ENCODE measurements at regions not wholly inside any gene's neighbourhood (a gene's known extent, or its start where the extent isn't known, plus 50 kb on each side); places are given as distances from the start of the nearest gene placed in this dataset.

GRCh38 chr2:6446938-6447608, 418.6 kb downstream of the CMPK2 start:
- Histone ChIP-seq H3K9me2 (ENCODE audit: insufficient read depth) (no peaks in the 10 kb centered on the region), H2AFZ (ENCODE audit: low read depth, low read length, poor library complexity, severe bottlenecking) (no peak overlapping the region), H3K9me3 (ENCODE audit: control insufficient read depth in 1 of 2, insufficient read depth in 1 of 2, low read depth in 1 of 2, low read length in 2 of 2) (no peaks in the 10 kb centered on the region), H3K27me3 (ENCODE audit: insufficient read depth, low read length) (no peaks in the 10 kb centered on the region), H3K27ac (ENCODE audit: low read depth, low read length) (no peak overlapping the region), H3K79me2 (ENCODE audit: insufficient read depth, low read length) (no peaks in the 10 kb centered on the region), H3K4me3 (replicated peaks in 1 of 2; ENCODE audit: low read depth in 1 of 2, low read length in 2 of 2) (no peak overlapping the region), H4K20me1 (ENCODE audit: insufficient read depth) (no peaks in the 10 kb centered on the region), H3K9ac (ENCODE audit: low read length) (no peak overlapping the region), H3K36me3 (ENCODE audit: control insufficient read depth in 1 of 2, insufficient read depth in 2 of 2, low read length in 2 of 2) (no peaks in the 10 kb centered on the region), H3K4me2 (ENCODE audit: low read length) (no peak overlapping the region), H3K4me1 (ENCODE audit: control insufficient read depth in 1 of 2, insufficient read depth in 2 of 2, low read length in 2 of 2) (no peaks in the 10 kb centered on the region)
- RAD21 ChIA-PET (ENCODE audit: low non-redundant PET in 1 of 2, low total read pairs in 2 of 2, uncharacterized antibody in 2 of 2, unreplicated experiment in 2 of 2) = no interaction called here
- ATAC-seq (no peak), DNase-seq (ENCODE audit: low read depth, low spot score) (no peak)
- no TSS peak for BruUV-seq (replicated peaks)
- POLR2A ChIA-PET = no interaction called here
- TF ChIP-seq CBX3 (IDR thresholded peaks at IDR 0.05; ENCODE audit: low read depth) = no peak
- TF ChIP-seq EGR1 (IDR thresholded peaks at IDR 0.05; ENCODE audit: low read depth) = no peak
- intact Hi-C loops (cut with micrococcal nuclease) = no loop called here
- CTCF ChIA-PET = no interaction called here

- TF ChIP-seq YY1 (IDR thresholded peaks at IDR 0.05; ENCODE audit: extremely low read depth, insufficient replicate concordance, low read depth, low read length) = no peak
- no peak for TF ChIP-seq POLR2AphosphoS5 (IDR thresholded peaks at IDR 0.05; ENCODE audit: low read depth, low read length)
- TF ChIP-seq POLR2A (IDR thresholded peaks at IDR 0.05; ENCODE audit: borderline replicate concordance, extremely low read depth, insufficient read depth, insufficient read length) = no peak
- TF ChIP-seq TCF7L2 (IDR thresholded peaks at IDR 0.05; ENCODE audit: borderline replicate concordance, extremely low read depth, insufficient read depth, insufficient read length) = no peak
- TF ChIP-seq FOSL1 (IDR thresholded peaks at IDR 0.05; ENCODE audit: low read depth) = no peak
- TF ChIP-seq RAD21 (IDR thresholded peaks at IDR 0.05; ENCODE audit: low read depth) = no peak
- TF ChIP-seq EZH2phosphoT487 (IDR thresholded peaks at IDR 0.05; ENCODE audit: borderline replicate concordance) = no peak
- POLR2A ChIA-PET = no interaction called here
- no peak for DNase-seq (ENCODE audit: low read depth, low spot score)
- H4K20me1 ChIP-seq (ENCODE audit: insufficient read depth) = no peaks in the 10 kb centered on the region
- H2AFZ ChIP-seq (ENCODE audit: low read depth, low read length, poor library complexity, severe bottlenecking) = no peak overlapping the region
- ATAC-seq = no peak
- no peaks in the 10 kb centered on the region for H3K79me2 ChIP-seq (ENCODE audit: insufficient read depth, low read length)
- no peaks in the 10 kb centered on the region for H3K9me2 ChIP-seq (ENCODE audit: insufficient read depth)
- intact Hi-C loops (cut with micrococcal nuclease) = no loop called here
- no peak overlapping the region for H3K4me2 ChIP-seq (ENCODE audit: low read length)
- H3K27me3 ChIP-seq (ENCODE audit: insufficient read depth, low read length) = no peaks in the 10 kb centered on the region
- CTCF ChIA-PET = no interaction called here
- no peaks in the 10 kb centered on the region for H3K36me3 ChIP-seq (ENCODE audit: control insufficient read depth in 1 of 2, insufficient read depth in 2 of 2, low read length in 2 of 2)
- H3K4me3 ChIP-seq (replicated peaks in 1 of 2; ENCODE audit: low read depth in 1 of 2, low read length in 2 of 2) = no peak overlapping the region
- H3K27ac ChIP-seq (ENCODE audit: low read depth, low read length) = no peak overlapping the region
- no TSS peak for BruUV-seq (replicated peaks)
- H3K4me1 ChIP-seq (ENCODE audit: control insufficient read depth in 1 of 2, insufficient read depth in 2 of 2, low read length in 2 of 2) = no peaks in the 10 kb centered on the region
- RAD21 ChIA-PET (ENCODE audit: low non-redundant PET in 1 of 2, low total read pairs in 2 of 2, uncharacterized antibody in 2 of 2, unreplicated experiment in 2 of 2) = no interaction called here
- H3K9me3 ChIP-seq (ENCODE audit: control insufficient read depth in 1 of 2, insufficient read depth in 1 of 2, low read depth in 1 of 2, low read length in 2 of 2) = no peaks in the 10 kb centered on the region
- no peak overlapping the region for H3K9ac ChIP-seq (ENCODE audit: low read length)
These were observed 416.8 kb downstream of the CMPK2 start for GRCh38 chr2:6448893-6449292.

Data from HCT116 (cell line).